ENCODE measurements at regions not wholly inside any gene's neighbourhood (a gene's known extent, or its start where the extent isn't known, plus 50 kb on each side); places are given as distances from the start of the nearest gene placed in this dataset.

DNA sequence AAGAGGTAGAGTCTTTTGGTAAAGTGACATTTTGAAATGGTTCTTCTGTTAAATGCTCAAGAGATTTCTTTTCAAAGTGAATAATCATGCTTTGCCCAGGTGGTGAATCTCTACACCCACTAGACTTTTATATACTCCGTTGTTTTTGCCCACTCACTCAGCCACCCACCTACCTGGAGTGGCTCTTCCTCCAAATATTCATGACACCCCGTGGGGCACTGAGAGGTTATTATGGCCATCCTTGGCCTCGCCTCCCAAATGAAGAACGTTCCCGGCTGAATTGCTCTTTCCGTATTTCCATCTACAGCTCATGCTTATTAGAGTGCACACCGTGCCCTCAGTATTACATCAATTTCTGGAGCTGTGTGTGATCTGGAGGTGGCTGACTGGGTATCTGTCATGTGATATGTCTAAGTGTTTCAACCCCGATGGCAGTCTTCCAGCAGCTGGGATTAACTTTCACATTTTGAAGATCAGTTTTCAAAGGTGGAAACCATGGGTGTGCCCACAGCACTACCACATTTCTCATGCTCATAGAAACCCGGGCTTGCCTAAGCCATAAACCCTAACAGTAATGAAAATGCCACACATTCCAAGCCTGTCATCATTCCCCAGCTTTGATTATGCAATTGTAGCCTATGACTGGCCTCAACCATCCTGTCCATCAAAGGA lies 406.6 kb upstream of the MMADHC start:
- ATAC-seq: no peak; the same call in 1 of the 3 replicates
- TF ChIP-seq, protein P1, sequence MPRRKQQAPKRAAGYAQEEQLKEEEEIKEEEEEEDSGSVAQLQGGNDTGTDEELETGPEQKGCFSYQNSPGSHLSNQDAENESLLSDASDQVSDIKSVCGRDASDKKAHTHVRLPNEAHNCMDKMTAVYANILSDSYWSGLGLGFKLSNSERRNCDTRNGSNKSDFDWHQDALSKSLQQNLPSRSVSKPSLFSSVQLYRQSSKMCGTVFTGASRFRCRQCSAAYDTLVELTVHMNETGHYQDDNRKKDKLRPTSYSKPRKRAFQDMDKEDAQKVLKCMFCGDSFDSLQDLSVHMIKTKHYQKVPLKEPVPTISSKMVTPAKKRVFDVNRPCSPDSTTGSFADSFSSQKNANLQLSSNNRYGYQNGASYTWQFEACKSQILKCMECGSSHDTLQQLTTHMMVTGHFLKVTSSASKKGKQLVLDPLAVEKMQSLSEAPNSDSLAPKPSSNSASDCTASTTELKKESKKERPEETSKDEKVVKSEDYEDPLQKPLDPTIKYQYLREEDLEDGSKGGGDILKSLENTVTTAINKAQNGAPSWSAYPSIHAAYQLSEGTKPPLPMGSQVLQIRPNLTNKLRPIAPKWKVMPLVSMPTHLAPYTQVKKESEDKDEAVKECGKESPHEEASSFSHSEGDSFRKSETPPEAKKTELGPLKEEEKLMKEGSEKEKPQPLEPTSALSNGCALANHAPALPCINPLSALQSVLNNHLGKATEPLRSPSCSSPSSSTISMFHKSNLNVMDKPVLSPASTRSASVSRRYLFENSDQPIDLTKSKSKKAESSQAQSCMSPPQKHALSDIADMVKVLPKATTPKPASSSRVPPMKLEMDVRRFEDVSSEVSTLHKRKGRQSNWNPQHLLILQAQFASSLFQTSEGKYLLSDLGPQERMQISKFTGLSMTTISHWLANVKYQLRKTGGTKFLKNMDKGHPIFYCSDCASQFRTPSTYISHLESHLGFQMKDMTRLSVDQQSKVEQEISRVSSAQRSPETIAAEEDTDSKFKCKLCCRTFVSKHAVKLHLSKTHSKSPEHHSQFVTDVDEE (CRISPR knock-in tag; IDR thresholded peaks at IDR 0.05): no peak

DNA sequence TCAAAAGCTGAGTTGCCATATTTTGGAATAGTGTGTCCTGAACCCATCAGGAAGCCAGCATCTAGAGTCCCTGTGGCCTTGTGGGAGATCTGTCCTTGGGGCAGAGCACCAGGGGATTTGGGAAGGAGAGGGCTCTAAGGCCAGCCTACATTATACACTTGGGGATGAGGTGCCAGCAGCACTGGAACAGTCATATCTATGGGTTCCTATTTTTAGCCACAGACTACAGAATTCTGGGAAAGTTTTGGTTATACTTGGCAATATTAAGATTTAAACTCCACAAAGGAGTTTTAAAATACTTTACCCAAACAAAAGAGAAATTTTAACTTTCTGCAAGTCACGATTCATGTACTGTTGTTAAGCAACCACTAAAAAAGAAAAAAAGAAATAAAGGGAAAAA lies 405.7 kb upstream of the MMADHC start:
- TF ChIP-seq GLIS3 (CRISPR knock-in tag; IDR thresholded peaks at IDR 0.05): no peak
- TF ChIP-seq, protein P2, sequence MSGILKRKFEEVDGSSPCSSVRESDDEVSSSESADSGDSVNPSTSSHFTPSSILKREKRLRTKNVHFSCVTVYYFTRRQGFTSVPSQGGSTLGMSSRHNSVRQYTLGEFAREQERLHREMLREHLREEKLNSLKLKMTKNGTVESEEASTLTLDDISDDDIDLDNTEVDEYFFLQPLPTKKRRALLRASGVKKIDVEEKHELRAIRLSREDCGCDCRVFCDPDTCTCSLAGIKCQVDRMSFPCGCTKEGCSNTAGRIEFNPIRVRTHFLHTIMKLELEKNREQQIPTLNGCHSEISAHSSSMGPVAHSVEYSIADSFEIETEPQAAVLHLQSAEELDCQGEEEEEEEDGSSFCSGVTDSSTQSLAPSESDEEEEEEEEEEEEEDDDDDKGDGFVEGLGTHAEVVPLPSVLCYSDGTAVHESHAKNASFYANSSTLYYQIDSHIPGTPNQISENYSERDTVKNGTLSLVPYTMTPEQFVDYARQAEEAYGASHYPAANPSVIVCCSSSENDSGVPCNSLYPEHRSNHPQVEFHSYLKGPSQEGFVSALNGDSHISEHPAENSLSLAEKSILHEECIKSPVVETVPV (CRISPR knock-in tag; IDR thresholded peaks at IDR 0.05): no peak
- TF ChIP-seq ESRRG (CRISPR knock-in tag; IDR thresholded peaks at IDR 0.05): no peak
- TF ChIP-seq, protein P3, sequence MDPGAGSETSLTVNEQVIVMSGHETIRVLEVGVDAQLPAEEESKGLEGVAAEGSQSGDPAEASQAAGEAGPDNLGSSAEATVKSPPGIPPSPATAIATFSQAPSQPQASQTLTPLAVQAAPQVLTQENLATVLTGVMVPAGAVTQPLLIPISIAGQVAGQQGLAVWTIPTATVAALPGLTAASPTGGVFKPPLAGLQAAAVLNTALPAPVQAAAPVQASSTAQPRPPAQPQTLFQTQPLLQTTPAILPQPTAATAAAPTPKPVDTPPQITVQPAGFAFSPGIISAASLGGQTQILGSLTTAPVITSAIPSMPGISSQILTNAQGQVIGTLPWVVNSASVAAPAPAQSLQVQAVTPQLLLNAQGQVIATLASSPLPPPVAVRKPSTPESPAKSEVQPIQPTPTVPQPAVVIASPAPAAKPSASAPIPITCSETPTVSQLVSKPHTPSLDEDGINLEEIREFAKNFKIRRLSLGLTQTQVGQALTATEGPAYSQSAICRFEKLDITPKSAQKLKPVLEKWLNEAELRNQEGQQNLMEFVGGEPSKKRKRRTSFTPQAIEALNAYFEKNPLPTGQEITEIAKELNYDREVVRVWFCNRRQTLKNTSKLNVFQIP (CRISPR knock-in tag; IDR thresholded peaks at IDR 0.05; ENCODE audit: borderline replicate concordance, low read depth): no peak
- ATAC-seq: no peak

- TF ChIP-seq ISL1 (CRISPR knock-in tag; IDR thresholded peaks at IDR 0.05) (no peak), TCF4 (CRISPR knock-in tag; IDR thresholded peaks at IDR 0.05; ENCODE audit: borderline replicate concordance) (no peak), ZC3H10 (CRISPR knock-in tag; IDR thresholded peaks at IDR 0.05) (no peak), ZNF565 (CRISPR knock-in tag; conservative IDR thresholded peaks at IDR 0.05; ENCODE audit: low read depth) (no peak), CREB5 (CRISPR knock-in tag; IDR thresholded peaks at IDR 0.05; ENCODE audit: low read depth) (no peak), CSDC2 (CRISPR knock-in tag; IDR thresholded peaks at IDR 0.05) (no peak), TOX (CRISPR knock-in tag; IDR thresholded peaks at IDR 0.05; ENCODE audit: borderline replicate concordance) (no peak), ZFP3 (CRISPR knock-in tag; IDR thresholded peaks at IDR 0.05) (no peak), ZNF8 (CRISPR knock-in tag; IDR thresholded peaks at IDR 0.05) (no peak), SNAI2 (CRISPR knock-in tag; IDR thresholded peaks at IDR 0.05) (no peak), BACH2 (CRISPR knock-in tag; IDR thresholded peaks at IDR 0.05; ENCODE audit: borderline replicate concordance) (no peak), RARB (CRISPR knock-in tag; IDR thresholded peaks at IDR 0.05) (no peak)
- TF ChIP-seq, protein P3 (CRISPR knock-in tag; IDR thresholded peaks at IDR 0.05; ENCODE audit: borderline replicate concordance, low read depth): no peak
- TF ChIP-seq, protein P1 (CRISPR knock-in tag; IDR thresholded peaks at IDR 0.05): no peak
- TF ChIP-seq, protein P2 (CRISPR knock-in tag; IDR thresholded peaks at IDR 0.05): no peak
- no peak for ATAC-seq
Observed at GRCh38 chr2:149991576-149991975, 404.0 kb upstream of the MMADHC start.

All from SK-N-SH treated with all-trans-retinoic acid at 6 μM for 48 hours (cell line).